ENCODE measurements at regions not wholly inside any gene's neighbourhood (a gene's known extent, or its start where the extent isn't known, plus 50 kb on each side); places are given as distances from the start of the nearest gene placed in this dataset.

DNA sequence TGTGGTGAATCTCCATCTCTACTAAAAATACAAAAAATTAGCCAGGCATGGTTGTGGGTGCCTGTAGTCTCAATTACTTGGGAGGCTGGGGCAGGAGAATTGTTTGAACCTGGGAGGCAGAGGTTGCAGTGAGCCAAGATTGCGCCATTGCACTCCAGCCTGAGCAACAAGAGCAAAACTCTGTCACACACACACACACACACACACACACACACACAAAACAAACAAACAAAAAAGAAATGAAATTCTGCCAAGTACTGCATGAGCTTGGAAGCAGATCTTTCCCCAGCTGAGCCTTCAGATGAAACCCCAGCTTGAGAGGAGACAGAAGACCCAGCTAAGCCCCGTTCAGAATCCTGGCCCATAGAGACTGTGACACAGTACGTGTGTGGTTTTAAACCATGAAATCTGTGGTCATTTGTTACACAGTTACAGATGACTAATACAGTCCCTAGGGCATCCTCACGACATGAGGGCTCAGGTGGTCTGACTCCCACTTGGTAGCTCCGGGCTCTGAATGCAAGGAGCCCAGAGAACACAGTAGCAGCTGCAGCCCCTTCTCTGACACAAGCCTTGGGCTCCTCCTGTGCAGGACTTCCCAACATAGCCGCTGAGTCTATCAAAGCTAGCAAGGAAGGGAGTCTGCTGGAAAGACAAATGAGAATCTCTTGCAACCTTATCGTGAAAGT, 132.8 kb downstream of the SEC14L1 start:
- TF ChIP-seq, protein P1, sequence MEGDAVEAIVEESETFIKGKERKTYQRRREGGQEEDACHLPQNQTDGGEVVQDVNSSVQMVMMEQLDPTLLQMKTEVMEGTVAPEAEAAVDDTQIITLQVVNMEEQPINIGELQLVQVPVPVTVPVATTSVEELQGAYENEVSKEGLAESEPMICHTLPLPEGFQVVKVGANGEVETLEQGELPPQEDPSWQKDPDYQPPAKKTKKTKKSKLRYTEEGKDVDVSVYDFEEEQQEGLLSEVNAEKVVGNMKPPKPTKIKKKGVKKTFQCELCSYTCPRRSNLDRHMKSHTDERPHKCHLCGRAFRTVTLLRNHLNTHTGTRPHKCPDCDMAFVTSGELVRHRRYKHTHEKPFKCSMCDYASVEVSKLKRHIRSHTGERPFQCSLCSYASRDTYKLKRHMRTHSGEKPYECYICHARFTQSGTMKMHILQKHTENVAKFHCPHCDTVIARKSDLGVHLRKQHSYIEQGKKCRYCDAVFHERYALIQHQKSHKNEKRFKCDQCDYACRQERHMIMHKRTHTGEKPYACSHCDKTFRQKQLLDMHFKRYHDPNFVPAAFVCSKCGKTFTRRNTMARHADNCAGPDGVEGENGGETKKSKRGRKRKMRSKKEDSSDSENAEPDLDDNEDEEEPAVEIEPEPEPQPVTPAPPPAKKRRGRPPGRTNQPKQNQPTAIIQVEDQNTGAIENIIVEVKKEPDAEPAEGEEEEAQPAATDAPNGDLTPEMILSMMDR (tag by site-specific recombination; IDR thresholded peaks at IDR 0.05), result no peak
- TF ChIP-seq BCL11B (tag by site-specific recombination; IDR thresholded peaks at IDR 0.05; ENCODE audit: low read depth) (no peak), ZNF792 (tag by site-specific recombination; IDR thresholded peaks at IDR 0.05) (no peak), ZNF24 (tag by site-specific recombination; IDR thresholded peaks at IDR 0.05) (no peak), ZFP41 (tag by site-specific recombination; IDR thresholded peaks at IDR 0.05; ENCODE audit: borderline replicate concordance) (no peak), ZNF274 (IDR thresholded peaks at IDR 0.05; ENCODE audit: low read length) (no peak), ZNF274 (tag by site-specific recombination; IDR thresholded peaks at IDR 0.05; ENCODE audit: borderline replicate concordance) (no peak), ZNF426 (tag by site-specific recombination; IDR thresholded peaks at IDR 0.05) (no peak), BCL11A (tag by site-specific recombination; IDR thresholded peaks at IDR 0.05; ENCODE audit: low read depth) (no peak), ZNF112 (tag by site-specific recombination; IDR thresholded peaks at IDR 0.05) (no peak), ZFP3 (tag by site-specific recombination; IDR thresholded peaks at IDR 0.05; ENCODE audit: low read depth) (no peak), ZNF114 (tag by site-specific recombination; IDR thresholded peaks at IDR 0.05) (no peak)
- TF ChIP-seq, protein P2, sequence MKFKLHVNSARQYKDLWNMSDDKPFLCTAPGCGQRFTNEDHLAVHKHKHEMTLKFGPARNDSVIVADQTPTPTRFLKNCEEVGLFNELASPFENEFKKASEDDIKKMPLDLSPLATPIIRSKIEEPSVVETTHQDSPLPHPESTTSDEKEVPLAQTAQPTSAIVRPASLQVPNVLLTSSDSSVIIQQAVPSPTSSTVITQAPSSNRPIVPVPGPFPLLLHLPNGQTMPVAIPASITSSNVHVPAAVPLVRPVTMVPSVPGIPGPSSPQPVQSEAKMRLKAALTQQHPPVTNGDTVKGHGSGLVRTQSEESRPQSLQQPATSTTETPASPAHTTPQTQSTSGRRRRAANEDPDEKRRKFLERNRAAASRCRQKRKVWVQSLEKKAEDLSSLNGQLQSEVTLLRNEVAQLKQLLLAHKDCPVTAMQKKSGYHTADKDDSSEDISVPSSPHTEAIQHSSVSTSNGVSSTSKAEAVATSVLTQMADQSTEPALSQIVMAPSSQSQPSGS (tag by site-specific recombination; IDR thresholded peaks at IDR 0.05; ENCODE audit: low read depth), result no peak
